Neural cell (in vitro differentiated cells): ENCODE measurements at regions not wholly inside any gene's neighbourhood (a gene's known extent, or its start where the extent isn't known, plus 50 kb on each side); places are given as distances from the start of the nearest gene placed in this dataset.

Experiments used
- H2AFZ ChIP-seq: fragments of 200-600, 300-800 bp; sonication (generic), shearing (Covaris generic); 2 replicates; pipeline ENCODE4 v1.6.0; 2014; ENCODE audit warnings: low read depth, mild to moderate bottlenecking, antibody characterized with exemption, low read length, moderate library complexity
- H3F3A ChIP-seq: fragments of 200-600 bp; shearing (Covaris generic); 2 replicates; pipeline ENCODE4 v1.6.1; 2016; ENCODE audit warnings: mild to moderate bottlenecking, moderate library complexity, mixed read lengths, antibody characterized with exemption, low read length; ENCODE audit not compliant: insufficient read depth, poor library complexity, severe bottlenecking
- H3K27ac ChIP-seq: fragments of 200-600, 300-800 bp; sonication (generic), shearing (Covaris generic); 2 replicates; pipeline ENCODE4 v1.5.1; 2014; ENCODE audit warnings: mild to moderate bottlenecking, low read length, moderate library complexity
- H3K27me3 ChIP-seq: fragments of 300-800, 200-600 bp; sonication (generic), shearing (Covaris generic); 2 replicates; pipeline ENCODE4 v1.6.0; 2014; ENCODE audit warnings: mild to moderate bottlenecking, low read depth, low read length, moderate library complexity; ENCODE audit not compliant: insufficient read depth
- H3K36me3 ChIP-seq: fragments of 300-800, 200-600 bp; sonication (generic), shearing (Covaris generic); 2 replicates; pipeline ENCODE4 v1.5.1; 2014; ENCODE audit warnings: mild to moderate bottlenecking, antibody characterized with exemption, low read length, moderate library complexity; ENCODE audit not compliant: insufficient read depth
- H3K4me2 ChIP-seq: fragments of 300-800, 200-600 bp; sonication (generic), shearing (Covaris generic); 2 replicates; pipeline ENCODE4 v1.6.0; 2014; ENCODE audit warnings: mild to moderate bottlenecking, low read length
- H3K4me3 ChIP-seq: fragments of 300-800, 200-600 bp; sonication (generic), shearing (Covaris generic); 2 replicates; pipeline ENCODE4 v1.5.1; 2014; ENCODE audit warnings: mild to moderate bottlenecking, low read length, moderate library complexity
- H3K79me2 ChIP-seq: fragments of 200-600 bp; shearing (Covaris generic); replicated peaks from 2 replicates; pipeline ENCODE4 v1.6.0; 2014; ENCODE audit warnings: mild to moderate bottlenecking, low read length, moderate library complexity; ENCODE audit not compliant: insufficient read depth
- H3K9ac ChIP-seq: fragments of 300-800, 200-600 bp; sonication (generic), shearing (Covaris generic); 2 replicates; pipeline ENCODE4 v1.6.1; 2016; ENCODE audit warnings: mild to moderate bottlenecking, low read length, mixed read lengths
- H3K9me2 ChIP-seq: fragments of 200-600 bp; shearing (Covaris generic); 2 replicates; pipeline ENCODE4 v1.6.1; 2016; ENCODE audit warnings: mild to moderate bottlenecking, low read length, mixed read lengths; ENCODE audit not compliant: insufficient read depth
- H3K9me3 ChIP-seq: fragments of 200-600, 300-800 bp; sonication (generic), shearing (Covaris generic); 2 replicates; pipeline ENCODE4 v1.6.1; 2016; ENCODE audit warnings: mild to moderate bottlenecking, mixed run types, low read length, moderate library complexity, mixed read lengths
- H4K20me1 ChIP-seq: fragments of 200-600 bp; shearing (Covaris generic); 2 replicates; pipeline ENCODE4 v1.6.1; 2016; ENCODE audit warnings: mild to moderate bottlenecking, mixed run types; ENCODE audit not compliant: insufficient read depth
- EP300 ChIP-seq: fragments of 450-650 bp; conservative IDR thresholded peaks from 2 replicates; pipeline ENCODE4 v1.6.1; 2014; ENCODE audit warnings: antibody characterized with exemption, mild to moderate bottlenecking, moderate library complexity; ENCODE audit not compliant: poor library complexity, severe bottlenecking
- EZH2 ChIP-seq: fragments of 200-600, 300-800 bp; shearing (Covaris generic), sonication (generic); IDR thresholded peaks from 2 replicates; pipeline ENCODE4 v1.6.1; 2014; ENCODE audit warnings: antibody characterized with exemption, low read length, borderline replicate concordance, mild to moderate bottlenecking; ENCODE audit not compliant: insufficient read depth, poor library complexity, severe bottlenecking
- MXI1 ChIP-seq: fragments of 450-650 bp; conservative IDR thresholded peaks from 2 replicates; pipeline ENCODE4 v1.6.1; 2014; ENCODE audit warnings: antibody characterized with exemption, mild to moderate bottlenecking; ENCODE audit not compliant: poor library complexity, severe bottlenecking
- POLR2AphosphoS5 ChIP-seq: IDR thresholded peaks from 2 replicates; pipeline ENCODE4 v1.6.1; 2012
- RAD21 ChIP-seq: fragments of 450-650 bp; conservative IDR thresholded peaks from 2 replicates; pipeline ENCODE4 v1.6.1; 2014; ENCODE audit warnings: antibody characterized with exemption, mild to moderate bottlenecking, moderate library complexity
- SMC3 ChIP-seq: fragments of 450-650 bp; conservative IDR thresholded peaks from 2 replicates; pipeline ENCODE4 v1.6.1; 2014; ENCODE audit warnings: antibody characterized with exemption, mild to moderate bottlenecking, moderate library complexity; ENCODE audit not compliant: poor library complexity
- TAF1 ChIP-seq: IDR thresholded peaks from 2 replicates; pipeline ENCODE4 v1.6.1; 2012; ENCODE audit warnings: low read depth
- TF ChIP-seq, protein P1 (sequence below): fragments of 450-650 bp; IDR thresholded peaks from 2 replicates; pipeline ENCODE4 v1.5.1; 2014; ENCODE audit warnings: antibody characterized with exemption, mild to moderate bottlenecking, moderate library complexity; ENCODE audit not compliant: poor library complexity, severe bottlenecking
- TF ChIP-seq, protein P2 (sequence below): IDR thresholded peaks from 2 replicates; pipeline ENCODE4 v1.6.1; 2012; ENCODE audit warnings: borderline replicate concordance

- TF ChIP-seq EP300 = no peak
These were observed 117.3 kb upstream of the PALS2 start (continued) for GRCh38 chr7:24455813-24456525.

DNA sequence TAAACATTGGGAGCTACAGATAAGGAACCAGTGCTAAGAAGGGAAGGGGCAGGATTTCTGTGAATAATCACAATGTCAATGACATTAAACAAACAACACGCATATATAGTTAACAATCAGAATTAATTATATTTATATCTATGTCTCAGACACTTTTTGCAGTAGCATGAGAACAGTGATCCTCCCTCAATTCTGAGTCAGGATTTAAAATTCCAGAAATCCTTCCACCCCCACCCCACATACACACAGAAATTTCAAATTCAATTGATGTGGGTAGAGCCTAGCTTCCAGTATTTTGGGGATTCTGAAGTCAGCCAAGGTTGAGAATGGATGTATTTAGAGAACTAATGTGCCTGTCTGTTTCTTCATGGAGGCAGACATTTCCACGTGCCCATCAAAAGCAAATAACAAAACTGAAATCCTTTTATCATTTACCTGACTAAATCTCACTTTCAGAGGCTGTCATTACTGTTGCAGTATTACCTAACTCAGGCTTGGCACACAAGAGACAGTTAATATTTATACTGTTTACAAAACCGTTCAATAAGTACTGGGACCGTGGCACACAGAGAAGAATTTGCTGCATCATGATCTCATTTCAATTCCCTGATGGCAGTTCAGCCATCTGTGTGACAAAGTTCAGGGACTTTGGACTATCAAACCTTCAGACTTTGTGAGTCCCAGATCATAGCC, 116.6 kb upstream of the PALS2 start:
- H3K27ac ChIP-seq = no peak overlapping the region
- H3K9me2 ChIP-seq = no peaks in the 10 kb centered on the region
- no peak overlapping the region for H3K4me2 ChIP-seq
- H3K79me2 ChIP-seq = no peaks in the 10 kb centered on the region
- no peak for TF ChIP-seq SMC3
- no peak for TF ChIP-seq EZH2
- TF ChIP-seq TAF1 = no peak
- TF ChIP-seq POLR2AphosphoS5 = no peak
- no peak for TF ChIP-seq MXI1
- TF ChIP-seq, protein P1, sequence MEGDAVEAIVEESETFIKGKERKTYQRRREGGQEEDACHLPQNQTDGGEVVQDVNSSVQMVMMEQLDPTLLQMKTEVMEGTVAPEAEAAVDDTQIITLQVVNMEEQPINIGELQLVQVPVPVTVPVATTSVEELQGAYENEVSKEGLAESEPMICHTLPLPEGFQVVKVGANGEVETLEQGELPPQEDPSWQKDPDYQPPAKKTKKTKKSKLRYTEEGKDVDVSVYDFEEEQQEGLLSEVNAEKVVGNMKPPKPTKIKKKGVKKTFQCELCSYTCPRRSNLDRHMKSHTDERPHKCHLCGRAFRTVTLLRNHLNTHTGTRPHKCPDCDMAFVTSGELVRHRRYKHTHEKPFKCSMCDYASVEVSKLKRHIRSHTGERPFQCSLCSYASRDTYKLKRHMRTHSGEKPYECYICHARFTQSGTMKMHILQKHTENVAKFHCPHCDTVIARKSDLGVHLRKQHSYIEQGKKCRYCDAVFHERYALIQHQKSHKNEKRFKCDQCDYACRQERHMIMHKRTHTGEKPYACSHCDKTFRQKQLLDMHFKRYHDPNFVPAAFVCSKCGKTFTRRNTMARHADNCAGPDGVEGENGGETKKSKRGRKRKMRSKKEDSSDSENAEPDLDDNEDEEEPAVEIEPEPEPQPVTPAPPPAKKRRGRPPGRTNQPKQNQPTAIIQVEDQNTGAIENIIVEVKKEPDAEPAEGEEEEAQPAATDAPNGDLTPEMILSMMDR = no peak
- TF ChIP-seq RAD21 = no peak
- TF ChIP-seq EP300 = no peak
- TF ChIP-seq, protein P2, sequence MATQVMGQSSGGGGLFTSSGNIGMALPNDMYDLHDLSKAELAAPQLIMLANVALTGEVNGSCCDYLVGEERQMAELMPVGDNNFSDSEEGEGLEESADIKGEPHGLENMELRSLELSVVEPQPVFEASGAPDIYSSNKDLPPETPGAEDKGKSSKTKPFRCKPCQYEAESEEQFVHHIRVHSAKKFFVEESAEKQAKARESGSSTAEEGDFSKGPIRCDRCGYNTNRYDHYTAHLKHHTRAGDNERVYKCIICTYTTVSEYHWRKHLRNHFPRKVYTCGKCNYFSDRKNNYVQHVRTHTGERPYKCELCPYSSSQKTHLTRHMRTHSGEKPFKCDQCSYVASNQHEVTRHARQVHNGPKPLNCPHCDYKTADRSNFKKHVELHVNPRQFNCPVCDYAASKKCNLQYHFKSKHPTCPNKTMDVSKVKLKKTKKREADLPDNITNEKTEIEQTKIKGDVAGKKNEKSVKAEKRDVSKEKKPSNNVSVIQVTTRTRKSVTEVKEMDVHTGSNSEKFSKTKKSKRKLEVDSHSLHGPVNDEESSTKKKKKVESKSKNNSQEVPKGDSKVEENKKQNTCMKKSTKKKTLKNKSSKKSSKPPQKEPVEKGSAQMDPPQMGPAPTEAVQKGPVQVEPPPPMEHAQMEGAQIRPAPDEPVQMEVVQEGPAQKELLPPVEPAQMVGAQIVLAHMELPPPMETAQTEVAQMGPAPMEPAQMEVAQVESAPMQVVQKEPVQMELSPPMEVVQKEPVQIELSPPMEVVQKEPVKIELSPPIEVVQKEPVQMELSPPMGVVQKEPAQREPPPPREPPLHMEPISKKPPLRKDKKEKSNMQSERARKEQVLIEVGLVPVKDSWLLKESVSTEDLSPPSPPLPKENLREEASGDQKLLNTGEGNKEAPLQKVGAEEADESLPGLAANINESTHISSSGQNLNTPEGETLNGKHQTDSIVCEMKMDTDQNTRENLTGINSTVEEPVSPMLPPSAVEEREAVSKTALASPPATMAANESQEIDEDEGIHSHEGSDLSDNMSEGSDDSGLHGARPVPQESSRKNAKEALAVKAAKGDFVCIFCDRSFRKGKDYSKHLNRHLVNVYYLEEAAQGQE = no peak
- no peaks in the 10 kb centered on the region for H3F3A ChIP-seq
- H4K20me1 ChIP-seq = no peaks in the 10 kb centered on the region
- no peak overlapping the region for H3K4me3 ChIP-seq
- H3K36me3 ChIP-seq = no peaks in the 10 kb centered on the region
- H2AFZ ChIP-seq = no peak overlapping the region
- H3K9me3 ChIP-seq = no peaks in the 10 kb centered on the region
- no peak overlapping the region for H3K9ac ChIP-seq
- H3K27me3 ChIP-seq = no peaks in the 10 kb centered on the region

DNA sequence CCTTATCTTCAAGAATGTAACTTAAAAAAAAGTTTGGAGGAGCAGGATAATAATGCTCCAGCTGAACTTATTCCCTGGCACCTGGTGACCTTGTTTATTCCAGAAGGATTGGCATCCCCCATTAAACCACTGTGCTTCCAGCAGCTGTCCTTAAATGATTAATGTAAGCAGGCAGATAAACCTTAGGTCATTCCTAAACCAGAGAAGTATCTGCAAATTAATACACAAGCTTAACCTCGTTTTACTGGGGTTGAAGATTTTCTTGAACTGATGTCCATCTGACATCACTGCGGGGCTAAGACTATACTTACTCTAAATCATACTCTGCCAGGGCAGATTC, 116.1 kb upstream of the PALS2 start:
- H3K4me3 ChIP-seq = no peak overlapping the region
- no peaks in the 10 kb centered on the region for H3K79me2 ChIP-seq
- H4K20me1 ChIP-seq = no peaks in the 10 kb centered on the region
- no peak overlapping the region for H3K4me2 ChIP-seq
- no peaks in the 10 kb centered on the region for H3K27me3 ChIP-seq
- no peak overlapping the region for H3K27ac ChIP-seq
- no peaks in the 10 kb centered on the region for H3K9me2 ChIP-seq
- no peak overlapping the region for H2AFZ ChIP-seq
- no peaks in the 10 kb centered on the region for H3K36me3 ChIP-seq
- no peaks in the 10 kb centered on the region for H3F3A ChIP-seq
- TF ChIP-seq RAD21 = no peak
- no peak for TF ChIP-seq MXI1
- TF ChIP-seq POLR2AphosphoS5 = no peak
- no peak for TF ChIP-seq EP300
- TF ChIP-seq, protein P1 = no peak
- TF ChIP-seq, protein P2 = no peak
- TF ChIP-seq TAF1 = no peak
- no peaks in the 10 kb centered on the region for H3K9me3 ChIP-seq
- no peak overlapping the region for H3K9ac ChIP-seq
